ENCODE measurements at regions not wholly inside any gene's neighbourhood (a gene's known extent, or its start where the extent isn't known, plus 50 kb on each side); places are given as distances from the start of the nearest gene placed in this dataset.
"Not testable (repeated sequence)": the region's sequence is repeated elsewhere in the genome, so short reads cannot be mapped to it uniquely, and the experiment has no call there.

DNA sequence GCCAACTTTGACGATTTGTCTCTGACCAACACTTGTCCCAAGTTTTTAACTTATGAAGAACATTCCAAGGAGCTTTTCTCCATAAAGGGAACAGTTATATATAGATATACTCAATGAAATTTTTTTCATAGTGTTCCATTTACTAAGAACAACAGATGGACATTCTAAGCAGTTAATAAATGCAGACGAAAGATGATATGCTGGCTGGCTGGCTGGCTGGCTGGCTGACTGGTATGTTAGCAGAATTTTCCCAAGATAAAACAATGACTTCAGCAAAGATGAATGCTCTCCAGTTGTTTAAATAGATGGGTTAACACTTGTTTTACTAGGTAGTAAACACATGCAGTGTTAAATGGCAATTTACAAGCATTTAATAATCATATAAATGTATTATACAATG, 62.2 kb downstream of the SPANXN3 start:
- no peak for DNase-seq (ENCODE audit: low spot score)

DNA sequence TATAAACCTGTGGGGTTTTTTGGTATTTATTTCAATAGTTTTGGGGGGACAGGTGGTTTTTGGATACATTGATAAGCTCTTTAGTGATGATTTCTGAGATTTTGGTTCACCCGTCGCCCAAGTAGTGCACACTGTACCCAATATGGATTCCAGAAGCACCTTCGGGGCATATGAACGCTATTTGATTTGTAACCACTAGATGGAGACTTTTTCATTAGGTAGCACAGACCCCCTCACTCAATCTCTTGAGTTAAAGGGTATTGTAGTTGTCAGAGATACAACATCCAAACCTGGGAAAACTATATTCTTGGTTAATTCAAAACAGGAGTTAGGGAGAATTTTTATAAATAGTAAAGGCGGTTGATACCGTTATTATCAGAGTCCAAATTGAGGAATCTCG, 79.8 kb downstream of the SPANXN3 start:
- DNase-seq (ENCODE audit: low spot score), result peak; percentile 32

DNA sequence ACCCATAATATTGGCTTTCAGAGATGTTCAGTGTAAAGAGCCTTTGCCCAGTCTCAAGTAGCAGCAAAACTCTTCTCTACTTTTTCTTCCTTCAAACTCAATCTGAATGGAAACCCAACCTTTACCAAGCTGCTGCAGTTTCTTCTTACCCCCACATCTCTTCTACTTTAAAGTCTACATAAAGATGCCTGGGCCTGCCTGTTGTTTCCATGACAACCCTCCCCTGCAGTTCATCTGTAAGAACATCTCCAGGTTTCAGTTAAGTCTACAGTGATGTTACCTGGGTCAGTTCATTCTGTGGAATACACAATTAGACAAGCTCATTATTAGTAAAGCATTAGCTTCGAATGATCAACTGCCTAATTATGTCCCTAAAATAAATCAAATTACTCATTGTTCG, 81.4 kb downstream of the SPANXN3 start:
- DNase-seq (ENCODE audit: low spot score), result no peak

DNA sequence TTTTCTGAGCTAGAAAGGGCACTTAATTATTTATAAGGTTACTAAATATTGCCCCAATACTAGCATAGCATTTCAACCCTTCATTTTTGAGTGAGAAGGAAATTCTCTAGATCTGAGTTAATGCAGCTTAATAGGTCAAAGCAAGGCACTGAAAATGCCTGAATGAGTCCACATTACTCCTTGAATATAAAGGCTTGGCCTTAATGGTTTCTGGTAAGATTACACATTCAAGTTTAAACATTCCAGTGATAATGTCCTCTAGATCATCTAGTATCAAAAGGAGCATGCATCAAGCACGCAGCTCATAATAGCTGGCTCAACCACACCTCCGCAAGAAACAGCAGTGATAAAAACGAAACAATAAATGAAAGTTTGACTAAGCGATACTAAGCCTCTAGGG, 87.5 kb downstream of the SPANXN3 start:
- no peak for DNase-seq (ENCODE audit: low spot score)

DNA sequence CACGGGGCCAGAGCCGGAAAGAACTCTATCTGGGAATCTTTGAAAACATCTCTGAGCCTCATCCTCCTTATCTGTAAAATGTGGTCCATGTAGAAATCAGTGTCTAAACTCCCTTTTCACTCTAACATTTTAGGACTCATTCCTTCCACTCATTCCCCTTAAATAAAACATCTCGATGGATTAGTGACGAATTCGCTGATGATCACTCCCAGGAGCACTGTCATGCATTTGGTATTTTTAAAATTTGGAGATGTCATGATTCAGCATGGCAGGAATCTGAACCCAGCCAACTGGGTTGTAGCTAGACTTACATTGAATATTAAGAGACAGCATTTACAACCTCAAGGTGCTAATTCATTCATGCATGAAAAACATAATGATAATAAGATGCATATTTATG, 88.1 kb downstream of the SPANXN3 start:
- DNase-seq (ENCODE audit: low spot score), result no peak

DNA sequence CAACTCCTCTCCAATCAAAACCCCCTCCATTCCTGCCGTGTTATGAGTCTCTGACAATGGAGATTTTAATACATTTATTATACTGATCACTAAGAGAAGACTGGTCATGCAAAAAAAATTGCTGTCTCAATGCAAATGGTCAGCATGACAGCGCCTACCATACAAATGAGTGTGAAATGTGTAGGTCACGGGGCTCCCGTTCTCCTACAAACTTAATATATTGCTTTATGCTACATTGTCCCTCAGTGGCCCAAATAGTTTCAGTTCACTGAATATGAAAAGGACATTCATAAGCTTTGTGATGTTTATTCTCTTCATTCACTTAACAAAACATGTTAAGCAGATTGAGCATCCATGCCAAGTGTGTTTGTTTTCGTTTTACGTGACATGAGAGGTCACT, 116.1 kb downstream of the SPANXN3 start:
- no peak for DNase-seq (ENCODE audit: low spot score)

DNA sequence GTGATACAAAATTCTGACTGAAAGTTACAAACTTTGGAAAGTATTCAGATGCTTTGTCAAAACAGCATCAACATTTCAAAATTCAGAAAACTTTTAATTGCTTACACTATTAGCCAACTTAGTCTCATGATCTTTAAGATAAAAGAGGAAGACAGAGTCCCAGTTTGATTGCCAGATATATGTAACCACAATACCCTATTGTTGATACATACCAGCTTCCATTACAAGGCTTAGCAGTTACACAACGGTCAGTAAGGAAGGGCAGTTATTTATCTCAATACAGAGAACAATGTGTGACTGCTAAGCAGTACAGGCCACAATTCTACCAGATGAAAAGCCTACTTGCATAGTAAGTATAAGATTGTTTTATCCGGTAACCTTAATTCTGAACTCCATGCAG, 138.4 kb downstream of the SPANXN3 start:
- no peak for DNase-seq (ENCODE audit: low spot score)

DNA sequence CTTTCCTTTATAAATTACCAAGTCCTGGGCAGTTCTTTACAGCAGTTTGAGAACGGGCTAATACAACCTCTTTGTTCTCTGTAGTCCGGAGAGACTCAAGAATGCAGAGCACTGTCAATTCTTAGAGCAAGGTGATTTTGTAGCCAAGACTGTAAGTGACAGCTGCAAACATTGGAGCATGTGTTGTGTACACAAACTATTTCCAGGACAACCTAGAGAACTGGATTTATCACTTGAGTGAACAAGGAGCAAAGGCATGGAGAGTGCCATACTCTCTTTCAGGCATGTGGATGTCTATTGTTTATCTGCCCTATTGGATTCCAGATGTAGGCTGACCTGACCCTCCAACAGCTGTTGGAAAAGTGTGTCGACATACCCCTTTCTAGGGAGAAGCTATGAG, 153.9 kb downstream of the SPANXN3 start:
- no peak for DNase-seq (ENCODE audit: low spot score)

DNA sequence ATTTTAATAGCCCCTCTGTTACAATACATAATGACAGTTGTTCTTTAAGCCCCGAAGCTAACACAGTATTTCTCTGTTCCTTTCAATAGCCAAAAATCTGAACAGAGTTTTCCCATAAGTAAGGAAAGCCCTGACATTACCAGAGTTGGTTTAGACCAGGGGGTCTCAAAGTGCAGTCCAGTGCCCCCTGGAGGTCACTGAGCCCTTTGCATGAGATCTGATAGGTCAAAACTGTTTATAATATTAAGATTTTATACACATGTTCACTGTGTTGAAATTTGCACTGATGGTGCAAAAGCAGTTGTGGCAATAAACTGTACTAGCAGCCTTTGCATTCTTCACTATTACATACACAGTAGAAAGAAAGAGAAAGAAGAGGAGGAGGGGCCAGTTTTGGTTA, 177.1 kb downstream of the SPANXN3 start:
- DNase-seq (ENCODE audit: low spot score), result no peak

DNA sequence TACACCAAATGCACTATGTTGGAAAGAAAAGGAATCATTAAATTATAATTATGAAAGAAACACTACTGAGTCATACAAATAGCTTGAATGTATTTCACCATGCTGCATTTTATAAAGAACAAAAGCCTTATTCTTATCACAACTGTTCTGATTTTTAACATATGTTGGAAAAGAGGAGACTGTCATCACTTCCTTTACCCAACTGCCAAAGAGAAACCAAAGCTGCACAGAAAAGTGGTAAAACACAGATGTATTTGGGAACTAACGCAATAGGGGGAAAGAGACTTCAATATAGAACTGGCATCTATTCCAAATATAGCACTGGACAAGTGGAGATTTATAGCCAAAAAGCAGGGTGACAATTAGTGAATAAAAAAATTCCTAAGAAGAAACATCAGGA, 181.0 kb downstream of the SPANXN3 start:
- no peak for DNase-seq (ENCODE audit: low spot score)

DNA sequence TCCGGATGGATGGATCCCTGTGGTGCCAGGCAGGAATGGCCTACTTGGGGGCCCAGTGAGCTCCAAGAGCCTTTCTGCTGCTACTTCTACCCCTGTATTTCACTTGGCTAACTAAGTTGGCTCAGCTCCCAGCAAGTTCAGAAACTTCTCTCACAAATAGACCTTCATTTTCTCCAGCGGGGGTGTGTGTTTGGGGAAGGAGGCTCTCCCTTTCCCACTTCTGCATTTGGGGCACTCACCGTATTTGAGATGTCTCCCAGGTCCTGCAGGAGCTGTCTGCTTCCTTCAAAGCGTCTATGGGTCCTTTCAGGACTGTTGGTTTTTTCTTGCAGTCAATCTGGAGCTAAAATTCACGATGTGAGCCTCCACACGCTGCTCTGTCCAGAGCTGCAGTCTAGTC, 197.7 kb downstream of the SPANXN3 start:
- no peak for DNase-seq (ENCODE audit: low spot score)

DNA sequence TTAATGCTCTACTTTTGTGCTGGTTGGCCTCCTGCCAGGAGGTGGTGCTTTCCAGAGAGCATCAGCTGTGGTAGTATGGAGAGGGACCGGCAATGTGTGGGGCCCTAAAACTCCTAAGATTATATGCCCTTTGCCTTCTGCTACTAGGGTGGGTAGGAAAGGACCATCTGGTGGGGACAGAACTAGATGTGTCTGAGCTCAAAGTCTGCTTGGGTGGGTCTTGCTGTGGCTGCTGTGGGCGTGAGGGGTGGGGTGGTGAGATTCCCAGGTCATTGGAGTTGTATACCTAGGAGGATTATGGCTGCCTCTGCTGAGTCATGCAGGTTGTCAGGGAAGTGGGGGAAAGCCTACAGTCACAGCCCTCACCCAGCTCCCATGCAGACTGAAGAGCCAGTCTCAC, 198.4 kb downstream of the SPANXN3 start:
- not testable (repeated sequence) for DNase-seq (ENCODE audit: low spot score)

DNA sequence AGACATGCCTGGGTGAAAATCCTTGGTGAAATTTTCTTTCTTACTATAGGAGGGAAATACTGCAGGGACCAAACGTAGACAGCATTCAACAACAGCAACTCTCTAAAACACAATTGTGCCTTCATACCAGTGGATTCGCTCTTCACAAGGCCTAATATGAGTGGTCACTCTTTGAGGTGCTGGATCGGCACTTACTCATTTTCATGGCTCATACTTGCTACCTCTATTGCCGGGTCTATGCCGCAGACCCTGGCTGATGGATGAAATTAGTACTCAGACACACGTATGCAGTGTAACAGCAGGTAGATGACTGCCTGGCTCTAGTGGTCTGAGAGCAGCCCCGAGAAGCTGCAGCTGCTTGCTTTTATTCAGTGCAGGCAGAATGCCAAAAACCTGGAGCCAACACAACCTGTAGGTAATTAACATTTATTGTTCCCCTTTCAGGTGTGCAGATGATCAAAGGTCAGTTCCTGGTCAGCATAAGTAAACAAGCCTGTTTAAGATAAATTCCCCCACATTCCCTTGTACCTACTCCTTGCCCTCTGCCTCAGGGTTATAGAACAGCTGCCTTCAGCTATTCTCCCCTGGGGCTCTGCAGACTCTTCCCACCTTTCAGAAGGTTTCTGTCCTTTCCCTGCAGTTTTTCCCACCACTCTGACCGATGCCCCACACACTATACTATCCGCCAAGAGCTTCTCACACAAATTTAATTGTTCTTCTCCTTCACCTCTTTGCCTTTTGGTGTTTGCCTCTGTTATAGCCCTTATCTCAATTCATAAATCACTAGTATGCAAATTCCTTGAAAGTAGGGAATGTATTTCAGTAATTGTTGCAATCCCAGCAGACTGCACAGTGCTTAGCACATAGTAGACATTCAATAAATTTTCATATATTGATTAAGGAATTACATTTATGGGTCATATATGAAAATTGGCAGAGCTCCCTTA, 210.0 kb downstream of the SPANXN3 start:
- peak; percentile 45 for DNase-seq (ENCODE audit: low spot score)

DNA sequence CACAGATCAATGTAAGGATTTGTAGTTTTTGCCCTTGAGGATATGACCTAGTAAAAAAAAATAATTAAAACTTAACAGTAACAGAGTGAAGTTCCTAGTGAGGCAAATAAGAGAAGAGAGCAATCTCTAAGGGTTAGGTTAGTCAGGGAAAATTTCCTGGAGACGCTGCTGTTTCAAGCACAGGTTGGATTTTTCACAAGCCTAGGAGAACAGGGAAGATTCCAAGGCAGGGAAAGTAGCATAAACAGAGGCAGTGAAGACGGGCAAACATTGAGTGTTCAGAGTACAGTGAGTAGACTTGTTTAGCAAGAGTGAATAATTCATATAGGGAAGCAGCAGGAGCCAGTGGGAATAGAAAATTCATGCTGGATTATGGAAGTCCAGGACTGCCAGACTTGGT, 212.8 kb downstream of the SPANXN3 start:
- no peak for DNase-seq (ENCODE audit: low spot score)

DNA sequence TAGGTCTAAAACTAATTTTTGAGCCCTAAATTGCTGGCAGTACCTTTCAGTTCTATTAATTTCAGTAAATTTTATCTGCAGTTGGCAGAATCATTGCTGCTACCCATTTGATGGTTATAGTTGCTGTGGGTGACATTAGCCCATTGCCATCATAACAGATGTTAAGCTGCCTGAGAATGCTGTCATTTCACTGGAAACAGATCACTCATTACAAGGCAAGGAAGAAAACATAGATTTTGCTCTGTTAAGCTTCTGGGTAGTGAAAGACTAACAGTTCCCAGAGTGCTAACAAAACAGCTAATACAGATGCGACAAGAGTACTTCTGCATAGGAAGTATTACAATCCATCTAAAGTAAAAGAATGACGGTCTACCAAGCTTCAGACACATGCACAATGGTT, 213.2 kb downstream of the SPANXN3 start:
- no peak for DNase-seq (ENCODE audit: low spot score)

DNA sequence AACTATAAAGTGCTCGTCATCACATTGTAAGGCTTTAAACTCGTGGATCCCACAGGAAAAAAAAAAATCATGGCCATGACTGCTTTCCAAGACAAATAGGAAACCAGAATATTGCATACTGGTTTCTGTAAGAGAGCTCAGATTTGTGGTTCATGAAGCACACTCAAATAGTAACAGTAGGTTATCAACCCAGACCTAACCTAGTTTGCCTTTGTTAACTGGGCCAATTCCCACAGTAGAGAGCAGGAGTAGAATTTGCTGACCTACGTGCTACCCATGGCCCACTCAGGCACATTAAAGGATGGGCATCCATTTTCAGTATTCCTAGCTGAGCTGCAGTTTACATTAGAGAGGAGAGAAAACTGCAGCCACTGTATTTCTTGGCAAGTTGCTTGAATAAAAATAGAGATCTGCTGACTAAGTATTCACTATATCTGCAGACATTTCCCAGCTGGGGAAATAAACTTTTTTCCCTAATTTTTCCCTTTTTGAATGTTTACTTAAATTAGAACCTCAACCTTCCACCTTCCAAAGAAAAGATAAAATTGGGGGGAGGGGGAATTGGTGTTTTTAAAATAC, 218.5 kb downstream of the SPANXN3 start:
- no peak for DNase-seq (ENCODE audit: low spot score)

DNA sequence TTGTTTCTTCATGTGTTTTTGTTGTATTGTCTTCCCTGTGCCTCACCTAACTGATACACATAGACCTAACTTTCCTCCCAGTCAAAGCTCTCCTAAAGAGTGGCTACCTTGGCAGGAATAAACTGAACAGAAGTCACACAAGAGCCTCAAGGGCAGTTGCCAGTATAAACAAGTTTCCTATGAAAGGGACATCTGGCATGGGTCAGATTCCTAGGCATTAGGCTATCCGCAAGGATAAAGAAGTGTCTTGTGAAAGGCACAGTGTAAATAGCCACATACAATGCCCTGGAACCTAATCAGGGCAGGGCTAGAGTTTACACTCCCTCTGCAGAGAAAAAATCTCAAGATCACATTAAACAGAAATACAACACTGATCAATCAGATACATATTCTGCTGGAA, 220.8 kb downstream of the SPANXN3 start:
- DNase-seq (ENCODE audit: low spot score), result no peak

DNA sequence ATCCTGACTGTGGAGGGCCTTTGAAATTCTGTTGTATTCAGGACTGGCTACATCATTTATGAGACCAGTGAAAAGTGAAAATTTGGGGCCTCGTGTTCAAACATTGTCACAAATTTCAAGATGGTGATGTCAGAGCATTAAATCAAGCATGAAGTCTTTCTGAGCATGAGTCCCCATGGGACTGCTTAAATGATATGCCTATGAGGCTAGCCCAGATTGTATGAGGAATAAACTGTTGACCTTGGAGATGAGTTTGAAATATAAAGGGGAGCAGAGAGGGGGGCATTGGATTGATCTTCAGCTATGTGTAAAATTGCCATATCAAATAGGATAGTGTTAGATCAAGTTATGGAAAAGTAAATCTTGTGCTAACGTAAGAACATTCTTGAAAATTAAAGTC, 230.0 kb downstream of the SPANXN3 start:
- DNase-seq (ENCODE audit: low spot score), result no peak

DNA sequence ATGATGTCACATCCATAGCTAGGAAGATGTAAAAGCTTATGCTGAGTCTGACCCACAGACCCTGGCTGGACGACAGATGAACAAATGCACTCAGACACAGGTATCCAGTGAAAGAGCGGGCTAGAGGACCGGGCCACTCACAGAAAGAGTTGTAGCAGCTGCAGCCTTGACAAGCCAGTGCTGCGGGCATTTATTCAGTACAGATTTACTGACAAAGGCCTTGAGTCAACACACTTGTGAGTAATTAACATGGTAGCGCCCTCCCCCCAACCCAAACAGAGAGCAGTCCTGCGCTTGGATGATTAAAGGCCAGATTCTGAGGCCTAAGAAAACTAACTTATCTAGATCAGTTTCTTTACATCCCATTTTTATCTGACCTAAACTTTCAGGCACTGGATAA, 244.6 kb downstream of the SPANXN4 start:
- no peak for DNase-seq (ENCODE audit: low spot score)

DNA sequence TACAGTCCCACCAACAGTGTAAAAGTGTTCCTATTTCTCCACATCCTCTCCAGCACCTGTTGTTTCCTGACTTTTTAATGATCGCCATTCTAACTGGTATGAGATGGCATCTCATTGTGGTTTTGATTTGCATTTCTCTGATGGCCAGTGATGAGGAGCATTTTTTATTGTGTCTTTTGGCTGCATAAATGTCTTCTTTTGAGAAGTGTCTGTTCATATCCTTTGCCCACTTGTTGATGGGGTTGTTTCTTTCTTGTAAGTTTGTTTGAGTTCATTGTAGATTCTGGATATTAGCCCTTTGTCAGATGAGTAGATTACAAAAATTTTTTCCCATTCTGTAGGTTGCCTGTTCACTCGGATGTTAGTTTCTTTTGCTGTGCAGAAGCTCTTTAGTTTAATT, 218.9 kb downstream of the SPANXN4 start:
- not testable (repeated sequence) for DNase-seq (ENCODE audit: low spot score)

DNA sequence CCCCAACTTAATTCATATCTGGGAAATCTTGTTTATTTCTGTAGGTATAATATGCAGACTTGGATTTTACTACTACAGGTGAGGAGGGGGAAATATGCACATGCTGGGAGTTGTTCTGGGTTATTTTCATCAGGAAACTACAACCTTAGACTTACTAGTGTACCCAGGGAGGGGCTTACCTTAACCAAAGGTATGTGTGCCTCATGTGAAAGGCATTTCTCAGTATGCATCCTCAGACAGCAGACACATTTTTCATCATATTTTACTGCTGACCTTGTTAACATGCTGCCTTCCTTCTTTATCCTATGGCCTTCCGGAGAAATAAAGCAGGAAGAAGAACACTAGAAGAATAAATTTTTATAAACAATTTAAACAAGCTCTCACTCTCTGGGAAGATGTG, 214.9 kb downstream of the SPANXN4 start:
- no peak for DNase-seq (ENCODE audit: low spot score)

DNA sequence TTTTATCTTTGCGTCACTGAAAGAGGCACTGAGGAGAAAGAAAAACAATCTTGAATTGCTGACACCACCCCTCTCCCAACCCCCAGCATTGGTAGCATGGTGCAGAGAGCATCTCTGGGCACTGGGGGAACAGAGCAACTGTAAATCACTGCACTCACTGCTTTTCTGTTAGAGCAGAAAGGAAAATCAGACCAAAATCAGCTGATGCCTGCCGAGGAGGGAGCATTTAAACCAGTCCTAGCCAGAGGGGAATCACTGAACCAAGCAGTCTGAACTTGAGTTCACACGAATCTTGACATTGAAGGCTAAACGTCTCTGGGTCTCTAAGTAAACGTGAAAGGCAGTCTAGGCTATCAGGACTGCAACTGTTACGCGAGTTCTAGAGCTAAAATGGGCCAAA, 205.8 kb downstream of the SPANXN4 start:
- no peak for DNase-seq (ENCODE audit: low spot score)

DNA sequence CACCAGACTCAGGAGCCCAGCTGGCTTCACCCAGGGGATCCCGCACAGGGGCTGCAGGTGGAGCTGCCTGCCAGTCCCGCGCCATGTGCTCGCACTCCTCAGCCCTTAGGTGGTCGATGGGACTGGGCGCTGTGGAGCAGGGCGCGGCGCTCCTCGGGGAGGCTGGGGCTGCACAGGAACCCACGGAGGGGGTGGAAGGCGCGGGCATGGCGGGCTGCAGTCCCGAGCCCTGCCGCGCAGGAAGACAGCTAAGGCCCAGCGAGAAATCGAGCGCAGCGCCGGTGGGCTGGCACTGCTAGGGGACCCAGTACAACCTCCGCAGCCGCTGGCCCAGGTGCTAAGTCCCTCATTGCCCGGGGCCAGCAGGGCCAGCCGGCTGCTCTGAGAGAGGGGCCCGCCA, 202.9 kb downstream of the SPANXN4 start:
- DNase-seq (ENCODE audit: low spot score), result not testable (repeated sequence)

Measured in HT-29 (cell line).